Neural crest cell (in vitro differentiated cells): ENCODE measurements at regions not wholly inside any gene's neighbourhood (a gene's known extent, or its start where the extent isn't known, plus 50 kb on each side); places are given as distances from the start of the nearest gene placed in this dataset.
"Not testable (repeated sequence)": the region's sequence is repeated elsewhere in the genome, so short reads cannot be mapped to it uniquely, and the experiment has no call there.

Experiments
- DNase-seq: peaks from one replicate; pipeline ENCODE4 v3.0.0; 2021; ENCODE audit warnings: low read depth, mixed read lengths, low spot score
- H3K27ac Mint-ChIP-seq: one replicate; pipeline ENCODE4 v1.8.0; 2021; ENCODE audit warnings: mild to moderate bottlenecking, mixed read lengths; ENCODE audit not compliant: unreplicated experiment
- H3K27me3 Mint-ChIP-seq: 2 replicates; pipeline ENCODE4 v1.8.0; 2021; ENCODE audit warnings: low read depth, mild to moderate bottlenecking, mixed read lengths
- H3K36me3 Mint-ChIP-seq: 2 replicates; pipeline ENCODE4 v1.8.0; 2021; ENCODE audit warnings: low read depth, mild to moderate bottlenecking, mixed read lengths
- H3K4me1 Mint-ChIP-seq: 2 replicates; pipeline ENCODE4 v1.8.0; 2021; ENCODE audit warnings: mixed read lengths
- H3K4me3 Mint-ChIP-seq: one replicate; pipeline ENCODE4 v1.8.0; 2021; ENCODE audit warnings: mild to moderate bottlenecking, mixed read lengths
- H3K9me3 Mint-ChIP-seq: 2 replicates; pipeline ENCODE4 v1.8.0; 2021; ENCODE audit warnings: mixed read lengths
- TF ChIP-seq, protein P1 (sequence below): fragments of 200-600 bp; sonication (generic); conservative IDR thresholded peaks from 2 replicates; pipeline ENCODE4 v1.5.0; 2021; ENCODE audit warnings: antibody characterized with exemption, mild to moderate bottlenecking

DNA sequence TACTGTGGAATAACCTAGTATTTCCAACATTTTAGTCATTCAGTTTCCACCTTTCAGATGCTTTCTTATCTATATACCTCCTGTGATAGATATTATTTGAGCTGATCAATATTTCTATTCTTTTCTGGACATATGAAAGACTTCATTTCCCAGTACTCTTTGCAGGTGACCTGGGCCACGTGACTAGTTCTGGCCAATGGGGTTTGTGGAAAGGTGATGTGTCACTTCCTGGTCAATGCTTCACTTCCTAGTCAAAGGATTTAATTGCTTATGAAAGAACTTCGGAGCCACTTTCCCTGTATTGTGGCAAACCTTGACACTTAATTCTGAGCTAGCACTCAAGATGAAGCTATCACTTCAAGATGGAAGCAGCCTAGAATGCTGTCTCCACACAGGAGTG is 248.9 kb upstream of the FOXF1 start:
- no peaks in the 10 kb centered on the region for H3K4me1 Mint-ChIP-seq
- H3K27me3 Mint-ChIP-seq = peaks cover 29% of the 10 kb centered on the region
- H3K4me3 Mint-ChIP-seq = no peak overlapping the region
- TF ChIP-seq, protein P1, sequence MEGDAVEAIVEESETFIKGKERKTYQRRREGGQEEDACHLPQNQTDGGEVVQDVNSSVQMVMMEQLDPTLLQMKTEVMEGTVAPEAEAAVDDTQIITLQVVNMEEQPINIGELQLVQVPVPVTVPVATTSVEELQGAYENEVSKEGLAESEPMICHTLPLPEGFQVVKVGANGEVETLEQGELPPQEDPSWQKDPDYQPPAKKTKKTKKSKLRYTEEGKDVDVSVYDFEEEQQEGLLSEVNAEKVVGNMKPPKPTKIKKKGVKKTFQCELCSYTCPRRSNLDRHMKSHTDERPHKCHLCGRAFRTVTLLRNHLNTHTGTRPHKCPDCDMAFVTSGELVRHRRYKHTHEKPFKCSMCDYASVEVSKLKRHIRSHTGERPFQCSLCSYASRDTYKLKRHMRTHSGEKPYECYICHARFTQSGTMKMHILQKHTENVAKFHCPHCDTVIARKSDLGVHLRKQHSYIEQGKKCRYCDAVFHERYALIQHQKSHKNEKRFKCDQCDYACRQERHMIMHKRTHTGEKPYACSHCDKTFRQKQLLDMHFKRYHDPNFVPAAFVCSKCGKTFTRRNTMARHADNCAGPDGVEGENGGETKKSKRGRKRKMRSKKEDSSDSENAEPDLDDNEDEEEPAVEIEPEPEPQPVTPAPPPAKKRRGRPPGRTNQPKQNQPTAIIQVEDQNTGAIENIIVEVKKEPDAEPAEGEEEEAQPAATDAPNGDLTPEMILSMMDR = no peak
- no peak overlapping the region for H3K27ac Mint-ChIP-seq
- no peak for DNase-seq
- no peaks in the 10 kb centered on the region for H3K36me3 Mint-ChIP-seq
- H3K9me3 Mint-ChIP-seq = peaks cover 6% of the 10 kb centered on the region

DNA sequence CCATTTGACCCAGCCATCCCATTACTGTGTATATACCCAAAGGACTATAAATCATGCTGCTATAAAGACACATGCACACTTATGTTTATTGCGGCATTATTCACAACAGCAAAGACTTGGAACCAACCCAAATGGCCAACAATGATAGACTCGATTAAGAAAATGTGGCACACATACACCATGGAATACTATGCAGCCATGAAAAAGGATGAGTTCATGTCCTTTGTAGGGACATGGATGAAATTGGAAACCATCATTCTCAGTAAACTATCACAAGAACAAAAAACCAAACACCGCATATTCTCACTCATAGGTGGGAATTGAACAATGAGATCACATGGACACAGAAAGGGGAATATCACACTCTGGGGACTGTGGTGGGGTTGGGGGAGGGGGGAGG is 242.7 kb upstream of the FOXF1 start:
- not testable (repeated sequence) for H3K9me3 Mint-ChIP-seq, H3K4me1 Mint-ChIP-seq, H3K27ac Mint-ChIP-seq, H3K36me3 Mint-ChIP-seq, DNase-seq, H3K4me3 Mint-ChIP-seq
- H3K27me3 Mint-ChIP-seq = peaks cover 20% of the 10 kb centered on the region

DNA sequence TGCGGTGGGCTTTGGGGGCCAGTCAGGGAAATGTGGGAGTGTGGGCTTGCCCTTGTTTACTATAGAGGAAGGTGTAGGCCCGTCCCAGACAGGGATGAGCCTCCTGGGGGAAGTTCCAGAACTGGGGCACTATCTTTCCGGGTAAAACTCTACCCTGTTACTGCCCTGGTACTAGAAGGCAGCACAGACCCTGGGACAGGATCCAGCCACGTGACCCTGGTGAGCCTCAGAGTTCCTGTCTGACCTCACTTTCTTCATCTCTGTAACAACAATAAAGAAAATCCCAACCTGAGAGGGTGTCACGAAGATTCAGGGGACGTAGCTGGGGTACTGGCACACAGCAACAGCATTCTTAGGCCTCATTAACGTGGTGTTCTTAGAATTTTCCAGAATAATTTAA is 239.6 kb upstream of the FOXF1 start:
- Mint-ChIP-seq H3K9me3 (no peaks in the 10 kb centered on the region), H3K27me3 (peaks cover 47% of the 10 kb centered on the region), H3K27ac (peak overlapping the region; percentile 57), H3K4me3 (no peak overlapping the region), H3K4me1 (no peaks in the 10 kb centered on the region), H3K36me3 (no peaks in the 10 kb centered on the region)
- no peak for DNase-seq
- TF ChIP-seq, protein P1 = no peak

DNA sequence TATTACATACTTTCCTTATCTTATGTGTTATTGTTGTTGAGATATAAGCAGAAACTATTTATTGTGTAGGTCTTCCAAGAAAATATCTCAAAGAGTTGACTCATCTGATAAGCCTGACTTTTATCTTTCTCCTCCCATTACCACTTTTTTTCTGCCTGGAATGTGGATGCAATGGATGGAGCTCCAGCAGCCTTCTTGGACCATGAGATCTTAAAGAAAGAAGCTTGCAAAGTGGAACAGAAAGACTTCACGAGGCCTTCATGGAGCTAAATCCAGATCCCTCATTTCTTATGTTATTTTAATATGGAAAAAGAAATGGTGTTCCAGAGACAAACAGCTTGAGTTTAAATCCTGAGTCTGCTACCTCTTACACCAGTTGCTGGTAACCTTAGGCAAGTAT is 237.6 kb upstream of the FOXF1 start:
- H3K27me3 Mint-ChIP-seq = peaks cover 63% of the 10 kb centered on the region
- DNase-seq = no peak
- H3K4me1 Mint-ChIP-seq = no peaks in the 10 kb centered on the region
- no peak overlapping the region for H3K27ac Mint-ChIP-seq
- H3K4me3 Mint-ChIP-seq = no peak overlapping the region
- TF ChIP-seq, protein P1 = no peak
- no peaks in the 10 kb centered on the region for H3K9me3 Mint-ChIP-seq
- no peaks in the 10 kb centered on the region for H3K36me3 Mint-ChIP-seq

DNA sequence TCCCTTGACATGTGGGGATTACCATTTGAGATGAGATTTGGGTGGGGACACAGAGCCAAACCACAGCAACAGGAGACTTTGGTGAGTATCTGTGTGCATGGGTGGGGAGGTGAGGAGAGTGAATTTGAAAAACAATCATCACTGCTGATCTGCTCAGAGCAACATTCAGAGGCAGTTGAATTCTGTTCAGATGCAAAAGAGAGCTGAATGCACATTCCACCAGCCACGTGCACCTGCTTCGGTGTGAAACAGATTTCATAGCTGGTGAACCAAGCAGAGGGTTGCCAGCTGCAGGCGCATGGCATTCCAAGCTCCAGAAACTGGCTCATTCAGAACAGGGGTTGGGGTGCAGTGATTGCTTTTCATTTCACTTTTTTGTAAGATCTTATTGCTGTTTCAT is 233.1 kb upstream of the FOXF1 start:
- DNase-seq = no peak
- no peaks in the 10 kb centered on the region for H3K9me3 Mint-ChIP-seq
- no peaks in the 10 kb centered on the region for H3K4me1 Mint-ChIP-seq
- peaks cover 85% of the 10 kb centered on the region for H3K27me3 Mint-ChIP-seq
- H3K4me3 Mint-ChIP-seq = no peak overlapping the region
- TF ChIP-seq, protein P1 = no peak
- no peak overlapping the region for H3K27ac Mint-ChIP-seq
- no peaks in the 10 kb centered on the region for H3K36me3 Mint-ChIP-seq

DNA sequence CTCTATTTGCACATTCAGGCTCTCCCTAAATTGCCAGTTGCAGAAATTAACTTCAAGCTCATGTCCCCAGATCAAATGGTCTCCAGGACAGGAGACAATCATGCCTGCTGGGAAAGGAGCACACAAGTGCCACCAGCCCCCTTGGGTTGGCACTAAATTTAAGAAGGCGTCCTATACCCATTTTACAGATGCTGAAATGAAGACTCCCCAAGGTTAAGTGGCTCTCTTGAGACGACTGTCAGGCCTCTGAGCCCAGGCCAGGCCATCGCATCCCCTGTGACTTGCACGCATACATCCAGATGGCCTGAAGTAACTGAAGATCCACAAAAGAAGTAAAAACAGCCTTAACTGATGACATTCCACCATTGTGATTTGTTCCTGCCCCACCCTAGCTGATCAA is 232.5 kb upstream of the FOXF1 start:
- H3K4me3 Mint-ChIP-seq, H3K4me1 Mint-ChIP-seq, H3K27ac Mint-ChIP-seq, H3K36me3 Mint-ChIP-seq, DNase-seq, H3K9me3 Mint-ChIP-seq: not testable (repeated sequence)
- peaks cover 87% of the 10 kb centered on the region for H3K27me3 Mint-ChIP-seq

DNA sequence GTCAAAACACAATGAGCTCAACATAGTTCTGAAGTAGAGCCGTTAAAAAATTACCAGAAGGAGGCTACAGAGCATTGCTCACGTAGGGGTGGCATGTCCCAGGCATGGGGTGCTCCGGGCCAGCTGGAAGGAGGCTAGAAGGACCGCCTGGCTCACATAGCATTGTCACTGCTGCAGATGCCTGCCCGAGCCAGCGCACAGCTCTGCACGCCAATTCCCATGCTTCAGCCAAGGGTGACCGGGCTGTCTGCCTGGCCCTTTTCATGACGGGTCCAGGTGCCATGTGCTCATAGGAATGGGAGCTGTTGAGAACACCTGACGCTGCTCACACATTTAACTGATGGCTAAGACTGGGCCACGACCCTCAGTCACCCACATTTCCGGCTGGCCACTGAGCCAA is 228.9 kb upstream of the FOXF1 start:
- Mint-ChIP-seq H3K27ac (no peak overlapping the region), H3K9me3 (no peaks in the 10 kb centered on the region), H3K36me3 (no peaks in the 10 kb centered on the region), H3K4me1 (no peaks in the 10 kb centered on the region), H3K4me3 (no peak overlapping the region), H3K27me3 (peaks cover 92% of the 10 kb centered on the region)
- TF ChIP-seq, protein P1 = no peak
- no peak for DNase-seq
